Hepatocyte (in vitro differentiated cells): ENCODE measurements at regions not wholly inside any gene's neighbourhood (a gene's known extent, or its start where the extent isn't known, plus 50 kb on each side); places are given as distances from the start of the nearest gene placed in this dataset.

ENCODE experiments used
- CTCF ChIP-seq: fragments of 200-600 bp; sonication (generic); IDR thresholded peaks from 2 replicates; pipeline ENCODE4 v1.5.1; 2016; ENCODE audit warnings: antibody characterized with exemption, mild to moderate bottlenecking; ENCODE audit not compliant: poor library complexity
- EZH2 ChIP-seq: fragments of 200-600 bp; sonication (generic); IDR thresholded peaks from 2 replicates; pipeline ENCODE4 v1.6.1; 2016; ENCODE audit warnings: antibody characterized with exemption, mild to moderate bottlenecking, borderline replicate concordance

- TF ChIP-seq CTCF (no peak), EZH2 (no peak)
Observed at GRCh38 chr6:103982574-103982973, 877.1 kb downstream of the HACE1 start.
